Thoracic aorta (tissue), 2 donors: ENCODE measurements at regions not wholly inside any gene's neighbourhood (a gene's known extent, or its start where the extent isn't known, plus 50 kb on each side); places are given as distances from the start of the nearest gene placed in this dataset.

ENCODE experiments used
- ATAC-seq: fragments of 150-250 bp; one replicate; pipeline ENCODE4 v1.8.0; 2017; ENCODE audit warnings: low read depth; ENCODE audit not compliant: insufficient number of reproducible peaks, low FRiP score
- DNase-seq: peaks from one replicate; pipeline ENCODE4 v3.0.0-alpha.2; 2020; ENCODE audit warnings: low spot score
- H3K27ac ChIP-seq, 2 donors: fragments of 200-600 bp; sonication (generic); 1 replicate in 1 of 2; 2 replicates in 1 of 2; pipeline ENCODE4 v1.5.1; 2016; ENCODE audit warnings: mild to moderate bottlenecking in 2 of 2, moderate library complexity in 2 of 2
- H3K27me3 ChIP-seq: fragments of 200-600 bp; sonication (generic); replicated peaks from 2 replicates; pipeline ENCODE4 v1.6.0; 2016; ENCODE audit warnings: mild to moderate bottlenecking; ENCODE audit not compliant: insufficient read depth
- H3K36me3 ChIP-seq: fragments of 200-600 bp; sonication (generic); one replicate; pipeline ENCODE4 v1.5.1; 2016
- H3K4me1 ChIP-seq, 2 donors: fragments of 200-600 bp; sonication (generic); 1 replicate in 1 of 2; 2 replicates in 1 of 2; pipeline versions ENCODE4 v1.5.1 to v1.6.0; 2016; ENCODE audit warnings: low read depth in 2 of 2, mild to moderate bottlenecking in 1 of 2; ENCODE audit not compliant: control insufficient read depth in 1 of 2
- H3K4me3 ChIP-seq: fragments of 200-600 bp; sonication (generic); 2 replicates; pipeline ENCODE4 v1.5.1; 2016; ENCODE audit warnings: mild to moderate bottlenecking
- H3K9me3 ChIP-seq: fragments of 200-600 bp; sonication (generic); 2 replicates; pipeline ENCODE4 v1.5.1; 2016
- TF ChIP-seq, protein P1 (sequence below): fragments of 200-600 bp; sonication (generic); IDR thresholded peaks from one replicate; pipeline ENCODE4 v1.5.1; 2019; ENCODE audit warnings: antibody characterized with exemption

- Histone ChIP-seq H3K36me3 (no peaks in the 10 kb centered on the region), H3K4me1 (no peaks in the 10 kb centered on the region), H3K27ac (no peak overlapping the region), H3K27me3 (no peaks in the 10 kb centered on the region), H3K4me3 (no peak overlapping the region), H3K9me3 (no peaks in the 10 kb centered on the region)
- TF ChIP-seq, protein P1, sequence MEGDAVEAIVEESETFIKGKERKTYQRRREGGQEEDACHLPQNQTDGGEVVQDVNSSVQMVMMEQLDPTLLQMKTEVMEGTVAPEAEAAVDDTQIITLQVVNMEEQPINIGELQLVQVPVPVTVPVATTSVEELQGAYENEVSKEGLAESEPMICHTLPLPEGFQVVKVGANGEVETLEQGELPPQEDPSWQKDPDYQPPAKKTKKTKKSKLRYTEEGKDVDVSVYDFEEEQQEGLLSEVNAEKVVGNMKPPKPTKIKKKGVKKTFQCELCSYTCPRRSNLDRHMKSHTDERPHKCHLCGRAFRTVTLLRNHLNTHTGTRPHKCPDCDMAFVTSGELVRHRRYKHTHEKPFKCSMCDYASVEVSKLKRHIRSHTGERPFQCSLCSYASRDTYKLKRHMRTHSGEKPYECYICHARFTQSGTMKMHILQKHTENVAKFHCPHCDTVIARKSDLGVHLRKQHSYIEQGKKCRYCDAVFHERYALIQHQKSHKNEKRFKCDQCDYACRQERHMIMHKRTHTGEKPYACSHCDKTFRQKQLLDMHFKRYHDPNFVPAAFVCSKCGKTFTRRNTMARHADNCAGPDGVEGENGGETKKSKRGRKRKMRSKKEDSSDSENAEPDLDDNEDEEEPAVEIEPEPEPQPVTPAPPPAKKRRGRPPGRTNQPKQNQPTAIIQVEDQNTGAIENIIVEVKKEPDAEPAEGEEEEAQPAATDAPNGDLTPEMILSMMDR, result no peak
- DNase-seq (no peak), ATAC-seq (no peak)
Observed at GRCh38 chr22:22358686-22359085, 114.1 kb downstream of the VPREB1 start.

DNA sequence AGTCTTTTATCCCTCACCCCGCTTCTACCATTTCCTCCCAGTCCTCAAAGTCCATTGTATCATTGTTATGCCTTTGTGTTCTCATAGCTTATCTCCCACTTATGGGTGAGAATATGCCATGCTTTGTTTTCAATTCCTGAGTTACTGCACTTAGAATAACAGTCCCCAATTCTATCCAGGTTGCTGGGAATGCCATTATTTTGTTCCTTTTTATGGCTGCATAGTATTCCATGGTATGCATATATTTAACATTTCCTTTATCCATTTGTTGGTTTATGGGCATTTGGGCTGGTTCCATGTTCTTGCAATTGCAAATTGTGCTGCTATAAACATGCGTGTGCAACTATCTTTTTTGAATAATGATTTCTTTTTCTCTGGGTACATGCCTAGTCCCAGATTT lies 114.9 kb downstream of the VPREB1 start:
- H3K36me3 ChIP-seq, result no peaks in the 10 kb centered on the region
- H3K9me3 ChIP-seq, result no peaks in the 10 kb centered on the region
- TF ChIP-seq, protein P1, result no peak
- H3K27ac ChIP-seq, result no peak overlapping the region
- H3K27me3 ChIP-seq, result no peaks in the 10 kb centered on the region
- H3K4me1 ChIP-seq, result no peaks in the 10 kb centered on the region
- DNase-seq, result no peak
- ATAC-seq, result no peak
- no peak overlapping the region for H3K4me3 ChIP-seq

- no peak for ATAC-seq
- no peak overlapping the region for H3K4me3 ChIP-seq
- H3K4me1 ChIP-seq, result no peaks in the 10 kb centered on the region
- H3K9me3 ChIP-seq, result no peaks in the 10 kb centered on the region
- H3K27ac ChIP-seq, result no peak overlapping the region
- DNase-seq, result no peak
- no peaks in the 10 kb centered on the region for H3K27me3 ChIP-seq
- TF ChIP-seq, protein P1, result no peak
- no peaks in the 10 kb centered on the region for H3K36me3 ChIP-seq
Observed at GRCh38 chr22:22360014-22360413, 115.4 kb downstream of the VPREB1 start.

DNA sequence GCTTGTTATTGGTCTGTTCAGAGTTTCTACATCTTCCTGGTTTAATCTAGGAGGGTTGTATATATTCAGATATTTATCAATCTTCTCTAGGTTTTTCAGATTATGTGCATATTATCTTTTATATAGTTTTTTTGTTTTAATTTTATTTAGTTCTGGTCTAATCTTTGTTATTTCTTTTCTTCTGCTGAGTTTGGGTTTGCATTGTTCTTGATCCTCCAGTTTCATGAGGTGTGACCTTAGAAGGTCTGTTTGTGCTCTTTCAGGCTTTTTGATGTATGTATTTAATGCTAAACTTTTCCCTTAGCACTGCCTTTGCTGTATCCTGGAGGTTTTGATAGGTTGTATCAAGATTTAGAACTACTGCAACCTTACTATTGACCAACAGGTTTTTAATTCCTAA lies 117.7 kb downstream of the VPREB1 start:
- Histone ChIP-seq H3K9me3 (no peaks in the 10 kb centered on the region), H3K27me3 (no peaks in the 10 kb centered on the region), H3K36me3 (no peaks in the 10 kb centered on the region), H3K4me1 (no peaks in the 10 kb centered on the region), H3K4me3 (no peak overlapping the region), H3K27ac (no peak overlapping the region)
- ATAC-seq (no peak), DNase-seq (no peak)
- TF ChIP-seq, protein P1, result no peak

DNA sequence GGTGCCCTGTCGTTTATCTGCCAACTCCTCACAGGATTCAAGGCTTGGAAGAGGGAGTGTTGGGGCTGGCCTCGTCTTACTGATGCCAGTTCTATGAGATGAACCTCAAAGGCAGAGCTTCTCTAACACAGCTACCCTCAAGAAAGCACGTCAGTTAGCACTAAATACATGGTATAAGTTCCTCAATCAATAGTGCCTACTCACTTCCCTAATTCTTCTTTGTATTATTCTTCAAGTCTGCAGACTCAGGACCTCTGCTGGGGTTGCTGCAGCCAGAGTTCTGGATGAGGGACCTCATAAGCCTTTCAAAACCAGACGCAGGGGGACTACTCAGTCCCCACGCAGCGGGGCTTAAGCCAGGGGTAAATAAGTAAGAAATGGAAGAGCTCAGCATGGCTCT lies 118.3 kb downstream of the VPREB1 start:
- TF ChIP-seq, protein P1, result no peak
- Histone ChIP-seq H3K36me3 (no peaks in the 10 kb centered on the region), H3K9me3 (no peaks in the 10 kb centered on the region), H3K27me3 (no peaks in the 10 kb centered on the region), H3K27ac (no peak overlapping the region), H3K4me3 (no peak overlapping the region), H3K4me1 (no peaks in the 10 kb centered on the region)
- no peak for ATAC-seq
- no peak for DNase-seq
